Stimulated activated CD8-positive, alpha-beta memory T cell treated with anti-CD3 and anti-CD28 coated beads, Interleukin-15, amount 100 ng/mL, for 48 hours (primary cell): ENCODE measurements at regions not wholly inside any gene's neighbourhood (a gene's known extent, or its start where the extent isn't known, plus 50 kb on each side); places are given as distances from the start of the nearest gene placed in this dataset.
"Not testable (repeated sequence)": the region's sequence is repeated elsewhere in the genome, so short reads cannot be mapped to it uniquely, and the experiment has no call there.

Source experiments
- DNase-seq, 2 donors: peaks; one replicate each; pipeline ENCODE4 v3.0.0-alpha.2; 2020; ENCODE audit warnings: low read depth in 2 of 2

DNA sequence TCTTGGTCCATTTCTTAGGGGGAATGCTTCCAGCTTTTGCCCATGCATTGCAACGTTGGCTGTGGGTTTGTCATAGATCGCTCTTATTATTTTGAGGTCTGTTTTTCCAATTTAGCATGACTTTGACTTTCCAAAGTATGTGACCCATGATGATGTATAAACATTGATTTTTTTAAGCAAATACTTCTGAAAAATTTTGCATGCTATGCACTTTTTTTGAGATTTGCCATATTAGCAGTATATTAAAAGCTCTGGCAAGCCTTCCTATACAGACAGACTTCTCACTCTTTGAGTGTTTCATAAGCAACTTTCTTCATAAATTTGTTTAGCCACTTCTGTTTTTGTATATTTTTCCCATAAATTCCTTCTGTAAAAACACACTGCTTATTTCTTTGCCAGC is 746.4 kb upstream of the LCORL start:
- no peak for DNase-seq

DNA sequence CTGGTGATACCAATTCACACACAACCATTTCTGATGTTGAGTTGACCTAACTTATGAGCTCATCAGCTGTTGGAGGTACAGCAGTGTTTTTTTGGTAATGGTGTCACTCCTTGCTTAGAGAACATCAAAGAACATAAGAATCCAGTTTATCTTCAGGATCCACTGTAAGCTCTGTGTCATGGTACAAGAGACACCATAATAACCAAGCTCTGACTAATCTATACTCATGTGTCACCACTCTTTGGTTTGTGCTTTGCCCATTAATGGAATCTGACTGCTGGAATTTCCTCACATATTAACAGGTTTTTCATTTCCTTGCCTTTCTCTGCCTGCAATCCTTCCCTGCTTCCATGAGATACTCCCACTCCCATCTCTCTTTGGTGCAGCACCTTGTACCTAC is 735.1 kb upstream of the LCORL start:
- DNase-seq: no peak

DNA sequence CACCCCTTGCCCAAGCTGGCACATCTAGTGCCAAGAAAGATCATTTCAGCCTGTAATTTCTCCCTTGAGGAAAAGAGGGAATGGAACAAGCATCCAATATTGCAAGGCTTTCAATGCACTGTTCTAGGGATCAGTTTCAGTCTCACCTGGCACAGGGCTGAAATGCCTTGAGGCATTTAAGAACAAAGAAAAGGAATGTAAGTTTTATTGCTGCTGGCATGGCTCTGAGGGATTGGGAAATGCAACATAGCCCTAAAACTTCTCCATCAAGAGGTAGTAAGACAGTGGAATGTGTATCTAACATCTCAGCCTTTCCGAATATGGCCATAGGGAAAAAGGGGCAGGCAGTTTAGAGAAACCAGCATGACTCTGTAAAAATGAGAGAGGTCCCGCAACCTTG is 732.6 kb upstream of the LCORL start:
- DNase-seq: no peak

DNA sequence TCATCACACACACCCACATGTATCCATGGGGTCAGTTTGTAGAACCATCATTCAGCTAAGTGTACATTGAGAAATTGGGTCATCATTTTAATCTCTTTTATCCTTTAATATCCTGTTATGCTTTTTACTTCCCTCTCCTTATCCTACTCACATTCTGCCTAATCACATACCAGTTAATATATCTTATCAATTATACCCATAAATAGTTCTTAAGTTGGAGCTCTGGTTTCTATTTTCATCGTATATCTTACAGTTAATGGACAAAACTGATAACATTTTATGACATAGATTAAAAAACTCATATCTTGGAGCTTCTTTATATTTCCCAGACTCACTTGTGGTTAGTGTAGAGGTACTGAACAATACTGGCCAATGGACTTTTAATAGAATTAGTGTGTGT is 729.5 kb upstream of the LCORL start:
- DNase-seq: no peak

DNA sequence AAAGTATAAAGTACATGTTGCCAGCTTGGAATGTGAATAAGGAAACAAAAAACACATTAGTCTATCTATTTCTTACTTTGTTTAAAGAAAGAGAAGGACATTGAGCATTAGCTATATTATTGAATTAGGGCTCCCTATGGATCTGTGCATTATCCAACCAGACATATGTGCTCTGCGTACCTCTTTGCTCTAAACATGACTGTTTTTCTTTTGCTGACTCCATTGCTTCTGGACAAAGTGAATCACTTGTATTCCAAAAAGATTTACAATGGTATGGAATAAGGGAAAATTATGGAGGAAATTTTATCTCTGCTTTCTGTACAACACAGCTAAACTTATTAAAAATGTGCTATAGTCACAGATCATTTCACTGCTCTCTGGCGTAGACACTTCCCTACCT is 727.8 kb upstream of the LCORL start:
- no peak for DNase-seq

DNA sequence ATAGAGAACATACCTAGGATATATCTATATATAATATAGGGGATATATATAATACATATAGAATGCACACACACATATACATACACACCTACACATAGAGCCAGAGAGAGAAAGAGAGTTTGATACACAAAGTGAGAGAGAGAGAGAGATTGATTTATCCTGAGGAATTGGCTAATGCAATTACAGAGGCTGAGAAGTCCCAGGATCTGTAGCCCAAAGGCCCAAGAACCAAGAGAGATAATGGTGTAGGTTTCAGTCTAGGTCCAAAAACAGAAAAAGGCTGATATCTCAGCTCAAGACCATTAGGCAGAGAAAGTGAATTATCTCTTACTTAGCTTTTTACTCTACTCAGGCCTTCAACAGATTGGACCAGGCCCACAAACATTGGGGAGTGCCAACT is 715.0 kb upstream of the LCORL start:
- no peak for DNase-seq

DNA sequence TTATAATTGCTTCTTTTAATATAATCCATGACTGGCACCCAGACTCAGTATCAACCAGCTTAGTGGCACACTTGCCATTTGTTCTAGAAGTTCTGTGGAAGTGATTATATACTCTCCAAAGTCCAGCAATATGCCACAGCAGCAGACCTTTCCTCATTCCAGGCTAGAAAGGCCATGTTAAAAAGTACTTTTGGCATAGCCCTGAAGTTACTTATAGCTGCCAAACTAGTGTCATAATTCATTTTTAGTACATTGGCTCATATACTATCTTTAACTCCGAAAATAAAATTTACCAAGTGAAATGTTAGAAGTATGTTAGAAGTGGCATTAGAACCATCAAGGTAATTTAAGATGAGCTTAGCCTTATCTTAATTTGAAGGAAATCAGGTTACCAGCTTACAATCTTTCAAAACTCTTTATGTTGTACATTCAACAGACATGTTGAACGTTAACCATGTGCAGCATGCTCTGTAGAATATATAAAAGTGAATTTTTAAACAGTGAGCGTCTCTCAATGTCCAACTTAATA is 714.2 kb upstream of the LCORL start:
- DNase-seq: no peak

DNA sequence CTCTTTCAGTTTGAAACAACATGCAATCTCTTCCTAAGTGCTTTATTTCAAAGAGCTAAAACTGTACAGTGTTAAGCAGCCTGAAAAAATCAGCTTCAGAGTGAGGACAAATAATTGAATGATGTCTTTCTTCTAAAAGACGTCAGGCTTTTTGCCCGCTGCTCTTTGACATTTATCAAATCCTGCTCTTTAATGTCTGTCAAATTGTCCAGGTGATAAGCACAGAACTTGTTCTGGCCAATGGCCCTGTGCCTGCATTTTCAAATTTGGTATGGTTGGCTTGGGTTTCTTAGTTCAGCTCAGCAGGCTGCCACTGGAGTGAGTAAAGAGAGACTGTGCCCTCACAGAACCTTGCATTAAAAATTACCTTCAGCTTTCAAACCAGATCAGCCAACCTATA is 712.9 kb upstream of the LCORL start:
- no peak for DNase-seq

DNA sequence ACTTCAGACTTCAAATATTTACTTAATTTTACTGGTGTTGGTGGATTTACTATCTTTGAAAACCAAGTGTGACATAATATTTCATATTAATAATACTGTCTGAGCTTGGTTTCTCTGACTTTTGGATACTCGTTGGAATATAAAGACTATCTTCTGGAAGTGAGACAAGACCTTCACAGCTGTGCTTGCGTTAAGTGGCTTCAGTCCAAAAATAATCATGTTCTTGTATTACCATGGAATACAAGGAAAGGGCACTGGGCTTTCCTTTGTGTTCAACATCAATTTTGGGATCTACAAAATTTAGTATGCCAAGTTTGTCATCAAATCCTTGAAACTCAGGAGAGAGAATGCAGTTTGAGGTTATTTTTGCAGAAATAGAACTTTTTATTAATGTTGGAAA is 712.4 kb upstream of the LCORL start:
- DNase-seq: no peak

DNA sequence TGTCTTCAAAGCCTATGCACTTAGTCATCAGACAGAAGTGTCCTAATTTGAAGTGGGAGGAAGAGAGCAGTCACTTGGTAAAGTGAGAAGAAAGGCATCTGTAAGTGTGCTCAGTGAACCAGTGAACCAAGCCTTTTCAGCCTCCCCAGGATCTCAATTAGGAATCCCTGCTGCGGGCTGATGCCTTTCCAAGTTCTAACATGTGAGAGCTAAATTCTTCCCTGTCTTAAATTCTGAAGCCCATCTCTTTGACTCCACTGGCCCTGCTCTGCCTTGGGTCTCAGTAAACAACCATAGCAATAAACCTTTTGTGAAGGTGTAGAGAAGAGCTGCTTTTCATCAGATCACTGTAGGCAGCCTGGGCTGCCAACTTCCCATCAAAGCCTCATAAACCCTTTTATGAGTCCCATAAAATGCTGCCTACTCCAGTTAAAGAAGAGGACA is 701.2 kb upstream of the LCORL start:
- no peak for DNase-seq

DNA sequence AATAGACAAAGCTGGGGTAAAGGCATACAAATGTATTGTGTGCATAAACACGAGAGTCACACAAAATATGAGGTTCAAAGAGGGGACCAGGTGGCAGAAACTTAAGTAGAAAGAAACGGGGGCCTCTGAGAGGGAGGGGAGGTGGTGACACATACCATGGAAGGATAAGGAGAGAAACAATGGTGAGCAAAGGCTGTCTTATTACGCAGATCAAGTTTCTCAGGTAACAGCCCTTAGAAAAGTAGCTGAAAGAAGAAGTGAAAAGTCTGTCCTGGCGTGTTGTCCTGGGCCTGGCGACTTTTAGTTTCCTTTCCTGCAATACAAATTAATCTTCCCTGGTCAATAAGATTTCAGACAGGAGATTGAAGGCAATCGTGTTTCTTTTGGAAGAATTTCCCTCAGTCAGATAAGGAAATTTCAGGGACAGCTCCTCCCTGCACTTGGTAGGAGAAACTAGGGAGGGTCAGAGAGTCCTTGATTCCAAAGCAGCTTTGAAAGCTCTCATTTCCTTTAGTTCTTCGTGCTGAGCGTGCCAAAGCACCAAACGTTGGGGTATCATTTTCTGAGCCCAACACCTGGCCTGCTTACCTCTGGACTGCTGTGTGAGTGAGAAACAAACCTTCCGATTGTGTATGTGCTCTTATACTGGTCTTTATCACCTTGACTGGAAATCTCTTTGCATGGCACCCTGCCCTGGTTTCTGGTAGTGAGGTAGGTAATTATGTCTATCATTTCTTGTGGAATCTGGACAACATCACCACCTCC is 676.7 kb upstream of the LCORL start:
- DNase-seq: no peak

DNA sequence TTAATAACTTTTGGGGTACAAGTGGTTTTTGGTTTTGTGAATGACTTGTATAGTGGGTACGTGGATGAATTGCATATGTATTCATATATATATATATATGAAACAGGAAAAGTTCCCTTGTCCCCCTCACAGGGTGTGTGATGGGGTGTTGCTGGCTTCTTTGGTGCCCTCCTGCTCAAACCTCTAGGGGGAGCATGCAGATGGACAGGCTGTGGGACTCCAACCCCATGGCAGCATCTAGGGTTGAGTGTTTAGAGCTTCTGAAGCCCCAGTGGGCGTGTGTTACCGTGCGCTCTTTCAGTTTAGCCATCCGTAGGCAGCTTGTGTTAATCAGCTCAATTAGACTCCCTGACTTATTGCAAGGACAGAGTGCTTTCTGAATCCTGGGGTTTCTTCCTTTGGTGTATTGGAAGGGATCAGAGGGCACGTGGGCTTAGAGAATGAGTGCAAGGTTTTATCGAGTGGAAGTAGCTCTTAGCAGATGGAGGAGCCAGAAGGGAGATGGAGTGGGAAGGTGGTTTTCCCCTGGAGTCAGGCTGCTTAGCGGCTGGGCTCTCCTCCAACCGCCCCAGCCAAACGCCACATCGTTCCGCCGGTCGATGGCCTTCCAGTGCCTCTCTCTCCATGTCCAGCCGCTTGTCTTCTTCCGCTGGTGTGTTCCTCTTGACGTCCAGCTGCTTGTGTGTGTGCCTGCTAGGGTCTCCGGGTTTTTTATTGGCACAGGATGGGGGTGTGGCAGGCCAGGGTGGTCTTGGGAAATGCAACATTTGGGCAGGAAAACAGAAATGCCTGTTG is 674.4 kb upstream of the LCORL start:
- DNase-seq: no peak

DNA sequence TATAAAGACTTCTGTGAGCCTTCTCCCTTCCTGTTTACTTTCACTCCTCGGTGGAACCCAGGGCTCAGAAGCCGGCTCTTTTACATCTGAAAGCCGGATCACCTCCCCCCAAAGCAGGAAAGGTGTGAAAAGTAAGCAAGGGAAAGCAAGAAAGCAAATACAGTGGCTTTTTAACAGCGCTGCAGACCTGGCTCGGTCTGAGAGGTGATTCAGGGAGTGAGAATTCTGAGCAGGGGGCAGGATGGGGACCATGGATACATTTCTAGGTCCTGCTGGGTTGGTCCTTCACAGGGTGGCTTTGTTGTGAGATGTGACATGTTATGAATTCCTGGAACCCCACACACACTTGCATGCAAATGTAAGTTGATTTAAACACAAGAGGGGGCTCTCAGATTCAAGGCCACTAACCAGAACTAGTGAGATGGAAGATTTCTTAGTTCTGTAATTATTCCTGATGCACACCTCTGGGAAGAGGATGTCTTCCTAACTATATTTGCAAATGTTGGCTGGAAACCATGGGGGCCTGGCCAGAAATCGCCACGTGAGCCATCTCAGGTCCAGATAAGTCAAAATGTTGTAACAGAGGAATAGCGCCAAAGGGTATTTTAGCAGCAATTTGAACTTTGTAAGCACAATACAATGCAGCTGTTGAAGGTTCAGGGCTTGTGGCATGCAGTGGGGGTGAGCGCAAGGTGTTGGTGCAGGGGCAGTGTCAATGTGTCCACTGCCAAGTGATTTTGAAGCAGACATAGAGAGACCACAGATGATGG is 670.1 kb upstream of the LCORL start:
- no peak for DNase-seq

DNA sequence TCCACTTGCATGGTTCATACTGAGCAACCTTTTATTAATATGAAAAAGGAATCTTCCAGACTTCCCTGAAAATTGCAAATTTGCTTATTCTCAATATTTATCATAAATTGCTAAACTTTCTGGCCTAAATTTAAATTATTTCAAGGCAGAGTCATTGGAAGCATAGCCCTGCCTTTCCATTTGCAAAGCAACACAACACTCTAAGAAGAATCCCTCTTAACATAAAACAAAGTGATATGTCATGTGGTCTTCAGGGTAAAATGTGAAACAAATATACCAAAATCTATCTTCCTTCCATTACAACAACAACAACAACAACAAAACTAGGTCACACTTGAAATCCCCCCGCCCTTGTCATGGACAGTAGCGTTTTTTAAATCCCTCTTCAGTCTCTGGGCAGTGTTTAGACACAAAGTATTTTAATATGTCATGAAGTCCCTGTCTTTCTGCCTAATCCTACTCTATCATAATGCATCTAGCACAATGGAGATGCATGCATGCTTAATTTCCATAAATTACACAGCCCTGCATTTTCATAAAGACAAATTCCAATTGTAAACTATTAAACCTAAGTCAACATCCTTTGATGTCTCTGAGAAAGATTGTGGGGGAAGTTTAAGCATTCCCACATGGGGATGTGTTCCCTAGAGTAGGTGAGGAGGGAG is 668.9 kb upstream of the LCORL start:
- DNase-seq: no peak

DNA sequence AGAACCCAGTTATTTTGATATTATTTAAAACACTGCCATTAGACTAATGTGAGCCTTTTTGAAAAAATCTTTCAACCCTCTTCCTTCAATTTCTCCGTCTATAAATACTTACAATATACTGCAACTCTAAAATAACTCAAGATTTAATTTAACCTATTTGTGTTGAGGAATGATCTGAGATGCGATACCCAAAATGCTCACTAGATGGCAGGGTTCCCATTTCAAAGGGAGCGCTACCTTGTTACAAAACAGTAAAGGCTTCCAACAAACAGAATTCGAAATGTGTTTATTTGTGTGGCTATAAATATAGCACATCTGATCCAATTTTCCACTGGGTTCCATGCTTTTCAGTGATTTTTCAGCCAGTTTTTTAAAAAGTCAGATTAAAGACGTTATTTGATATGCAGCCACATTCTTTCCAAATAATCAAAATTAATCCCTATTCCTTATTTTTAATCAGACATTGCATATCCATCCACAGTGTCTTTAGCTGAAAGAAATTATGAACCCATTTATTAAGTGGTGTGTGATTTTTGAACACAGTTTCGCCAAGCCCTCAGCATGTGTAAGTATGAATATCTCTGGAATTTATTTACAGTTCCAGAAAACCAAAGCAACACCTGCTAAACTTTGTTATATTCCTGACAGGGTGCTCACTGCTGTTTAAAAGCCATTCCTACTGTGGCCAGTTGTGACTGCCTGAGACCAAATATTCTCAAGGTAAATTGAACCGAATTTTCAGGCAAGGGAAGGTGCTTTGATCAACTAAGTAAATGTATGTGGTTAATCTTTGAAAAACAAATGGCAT is 668.0 kb upstream of the LCORL start:
- no peak for DNase-seq

DNA sequence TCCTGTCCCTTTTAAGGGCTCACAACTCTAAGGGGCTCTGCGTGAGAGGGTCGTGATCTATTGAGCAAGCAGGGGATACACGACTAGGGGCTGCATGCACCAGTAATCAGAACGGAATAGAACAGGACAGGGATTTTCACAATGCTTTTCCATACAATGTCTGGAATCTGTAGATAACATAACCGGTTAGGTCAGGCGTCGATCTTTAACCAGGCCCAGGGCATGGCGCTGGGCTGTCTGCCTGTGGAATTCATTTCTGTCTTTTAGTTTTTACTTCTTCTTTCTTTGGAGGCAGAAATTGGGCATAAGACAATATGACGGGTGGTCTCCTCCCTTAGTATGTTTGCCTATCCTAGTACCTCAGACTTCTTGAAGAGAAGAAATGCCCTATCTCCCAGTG is 666.8 kb upstream of the LCORL start:
- DNase-seq: not testable (repeated sequence)

DNA sequence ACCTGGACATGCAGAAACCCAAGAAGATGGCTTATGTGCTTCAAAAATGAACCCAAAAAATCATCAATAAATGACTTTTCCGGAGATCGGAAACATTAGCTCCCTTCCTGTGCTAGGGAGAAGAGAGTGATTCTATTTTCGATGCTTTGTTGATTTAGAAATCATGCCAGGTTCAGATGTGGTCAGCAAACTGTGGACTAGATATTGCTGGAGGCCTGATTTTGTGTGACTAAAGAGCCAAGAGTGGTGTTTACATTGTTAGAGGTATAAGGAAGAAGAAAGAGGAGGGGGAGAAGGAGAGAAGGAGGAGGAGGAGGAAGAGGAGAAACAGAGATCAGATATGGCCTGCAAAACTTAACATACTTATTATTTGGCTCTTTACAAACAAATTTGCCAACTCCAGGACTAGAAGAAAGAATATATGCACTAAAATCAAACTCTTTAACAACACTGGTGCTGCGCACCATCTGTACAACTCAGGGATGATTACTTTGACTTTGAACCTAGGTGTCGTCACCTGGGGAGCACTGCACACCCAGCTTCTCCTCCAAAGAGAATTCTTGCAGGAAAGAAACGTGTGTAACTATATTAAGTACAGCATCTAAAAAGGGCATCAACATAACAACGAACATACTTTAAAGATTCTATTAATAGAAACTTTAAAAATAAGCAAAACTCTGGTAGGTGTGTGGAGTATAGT is 664.9 kb upstream of the LCORL start:
- no peak for DNase-seq

DNA sequence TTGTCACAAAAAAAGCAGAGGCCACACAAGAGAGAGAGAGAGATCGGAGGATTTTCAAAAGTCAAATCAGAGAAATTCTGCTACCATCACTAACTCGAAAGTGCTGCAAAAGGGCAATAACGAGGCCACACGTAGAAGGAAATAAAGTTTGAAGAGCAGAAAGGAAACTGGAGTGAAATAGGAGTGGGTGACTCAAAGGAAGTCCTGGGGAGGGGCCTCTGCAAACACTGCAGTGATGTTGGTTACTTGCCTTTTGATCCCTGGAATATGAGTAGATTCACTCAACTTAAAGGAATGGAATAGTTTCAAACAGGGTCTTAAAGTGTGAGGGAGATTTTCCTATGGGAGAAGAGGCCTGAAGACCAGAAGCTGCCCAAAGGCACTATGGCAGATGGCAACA is 663.4 kb upstream of the LCORL start:
- DNase-seq: no peak

DNA sequence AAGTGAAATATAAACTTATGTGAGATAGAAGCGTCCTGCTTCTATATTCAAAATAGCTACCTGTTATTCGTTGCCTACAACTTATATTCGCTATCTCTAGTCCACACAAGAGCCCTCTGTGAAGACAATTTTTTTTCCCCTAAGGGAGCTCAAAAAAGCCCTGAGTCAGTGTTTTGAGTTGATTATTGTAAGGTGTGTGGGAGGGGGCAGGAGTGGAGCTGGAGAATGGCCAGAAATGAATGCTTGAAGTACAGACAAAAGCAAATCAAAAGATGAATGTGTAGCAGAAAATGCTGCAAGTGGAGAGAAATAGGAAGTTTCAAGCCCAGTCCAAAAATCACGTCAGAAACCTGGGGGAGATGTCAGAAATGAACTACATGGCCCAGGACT is 655.0 kb upstream of the LCORL start:
- no peak for DNase-seq
